GM12874 (cell line): ENCODE measurements at regions not wholly inside any gene's neighbourhood (a gene's known extent, or its start where the extent isn't known, plus 50 kb on each side); places are given as distances from the start of the nearest gene placed in this dataset.

Experiments
- TF ChIP-seq, protein P1 (sequence below): IDR thresholded peaks from 2 replicates; pipeline ENCODE4 v1.5.1; 2011; ENCODE audit warnings: low read depth, mild to moderate bottlenecking, control low read depth, low read length, moderate library complexity; ENCODE audit not compliant: insufficient read depth

DNA sequence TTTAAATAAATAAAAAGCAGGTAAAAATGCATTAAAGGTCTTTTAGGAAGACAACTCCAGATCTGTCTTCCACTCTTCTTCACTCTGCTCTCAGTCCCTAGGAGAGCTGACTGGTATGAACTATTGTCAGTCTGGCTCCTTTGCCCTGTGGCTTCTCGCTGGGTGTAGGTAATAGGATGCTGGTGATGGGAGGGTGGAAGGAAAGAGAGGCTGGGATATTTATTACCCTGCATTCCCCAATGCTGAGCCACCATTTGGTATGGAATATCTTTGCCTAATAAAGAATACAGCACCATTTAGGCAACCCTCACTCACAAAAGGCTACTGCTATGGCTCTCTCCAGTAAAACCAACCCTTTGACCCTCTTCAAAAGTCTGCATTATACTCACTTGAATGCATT is 326.9 kb downstream of the CNTN3 start:
- TF ChIP-seq, protein P1, sequence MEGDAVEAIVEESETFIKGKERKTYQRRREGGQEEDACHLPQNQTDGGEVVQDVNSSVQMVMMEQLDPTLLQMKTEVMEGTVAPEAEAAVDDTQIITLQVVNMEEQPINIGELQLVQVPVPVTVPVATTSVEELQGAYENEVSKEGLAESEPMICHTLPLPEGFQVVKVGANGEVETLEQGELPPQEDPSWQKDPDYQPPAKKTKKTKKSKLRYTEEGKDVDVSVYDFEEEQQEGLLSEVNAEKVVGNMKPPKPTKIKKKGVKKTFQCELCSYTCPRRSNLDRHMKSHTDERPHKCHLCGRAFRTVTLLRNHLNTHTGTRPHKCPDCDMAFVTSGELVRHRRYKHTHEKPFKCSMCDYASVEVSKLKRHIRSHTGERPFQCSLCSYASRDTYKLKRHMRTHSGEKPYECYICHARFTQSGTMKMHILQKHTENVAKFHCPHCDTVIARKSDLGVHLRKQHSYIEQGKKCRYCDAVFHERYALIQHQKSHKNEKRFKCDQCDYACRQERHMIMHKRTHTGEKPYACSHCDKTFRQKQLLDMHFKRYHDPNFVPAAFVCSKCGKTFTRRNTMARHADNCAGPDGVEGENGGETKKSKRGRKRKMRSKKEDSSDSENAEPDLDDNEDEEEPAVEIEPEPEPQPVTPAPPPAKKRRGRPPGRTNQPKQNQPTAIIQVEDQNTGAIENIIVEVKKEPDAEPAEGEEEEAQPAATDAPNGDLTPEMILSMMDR = no peak

DNA sequence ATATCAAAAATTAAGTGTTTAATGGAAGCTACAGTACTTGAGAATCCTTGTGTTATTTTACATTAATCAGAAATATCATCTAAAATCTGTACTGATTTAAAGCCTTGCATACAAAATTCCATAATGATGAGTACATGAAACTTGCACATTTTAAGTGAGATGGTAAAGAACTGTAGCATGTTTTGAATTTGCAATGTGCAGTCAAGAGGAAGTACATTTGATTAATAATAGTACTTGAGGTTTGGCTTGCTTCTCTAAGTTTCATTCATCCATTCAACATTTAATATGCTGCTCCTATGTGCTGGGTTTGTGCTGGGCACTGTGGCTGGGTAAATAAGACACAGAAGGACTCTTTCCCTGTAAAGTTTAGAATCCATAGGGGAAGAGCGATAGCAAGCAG is 332.3 kb downstream of the CNTN3 start:
- TF ChIP-seq, protein P1 = no peak

DNA sequence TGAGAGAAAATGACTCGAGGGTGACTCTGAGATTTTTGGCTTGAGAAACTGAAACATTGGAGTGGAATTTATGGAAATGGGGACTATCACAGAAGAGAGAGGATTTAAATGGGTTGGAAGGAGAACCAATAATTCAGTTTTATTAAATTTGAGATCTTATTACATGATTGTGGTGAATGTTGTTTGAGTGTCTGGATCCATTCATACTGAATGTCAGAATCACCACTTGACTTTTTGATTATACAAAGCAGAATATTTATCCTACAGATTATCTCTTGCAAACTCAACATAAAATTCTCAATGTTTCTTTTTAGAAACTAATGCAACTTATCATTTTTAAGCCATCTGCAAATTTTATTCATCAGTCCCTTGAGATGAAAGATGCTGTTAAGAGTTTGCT is 332.8 kb downstream of the CNTN3 start:
- TF ChIP-seq, protein P1 = no peak

DNA sequence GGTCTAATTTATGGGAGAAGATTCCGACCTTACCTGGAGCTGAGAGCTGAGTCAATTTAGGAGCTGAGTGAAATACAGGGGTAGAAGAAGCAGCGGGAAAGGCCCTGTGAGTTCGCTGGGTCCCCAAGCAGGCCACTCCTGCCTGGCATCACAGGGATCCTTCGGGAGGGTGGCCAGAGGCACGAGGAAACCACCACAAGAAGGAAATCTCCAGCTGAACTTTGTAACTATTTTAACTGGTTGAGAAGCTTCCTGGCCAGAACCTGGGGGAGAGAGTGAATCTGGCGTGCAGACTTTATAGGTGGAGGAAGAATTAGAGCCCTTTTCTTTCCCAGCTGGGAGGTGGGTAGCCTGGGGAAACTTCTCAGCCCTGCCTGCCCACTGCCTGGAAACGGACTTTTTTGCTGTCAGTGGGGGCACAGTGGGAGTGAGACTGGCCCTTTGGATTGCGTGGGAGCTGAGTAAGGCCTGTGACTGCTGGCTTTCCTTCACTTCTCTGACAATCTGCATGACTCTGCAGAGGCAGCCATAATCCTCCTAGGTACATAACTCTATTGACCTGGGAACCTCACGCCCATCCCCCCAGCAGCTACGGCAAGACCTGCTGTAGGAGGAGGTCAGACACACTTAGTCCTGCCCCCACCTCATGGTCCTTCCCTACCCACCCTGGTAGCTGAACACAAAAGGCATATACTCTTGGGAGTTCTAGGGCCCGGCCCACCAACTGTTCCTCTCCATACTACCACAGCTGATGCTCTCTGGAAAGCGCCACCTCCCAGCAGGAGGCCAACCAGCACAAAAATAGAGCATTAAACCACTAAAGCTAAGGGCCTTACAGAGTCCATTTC is 340.7 kb downstream of the CNTN3 start:
- TF ChIP-seq, protein P1 = no peak

DNA sequence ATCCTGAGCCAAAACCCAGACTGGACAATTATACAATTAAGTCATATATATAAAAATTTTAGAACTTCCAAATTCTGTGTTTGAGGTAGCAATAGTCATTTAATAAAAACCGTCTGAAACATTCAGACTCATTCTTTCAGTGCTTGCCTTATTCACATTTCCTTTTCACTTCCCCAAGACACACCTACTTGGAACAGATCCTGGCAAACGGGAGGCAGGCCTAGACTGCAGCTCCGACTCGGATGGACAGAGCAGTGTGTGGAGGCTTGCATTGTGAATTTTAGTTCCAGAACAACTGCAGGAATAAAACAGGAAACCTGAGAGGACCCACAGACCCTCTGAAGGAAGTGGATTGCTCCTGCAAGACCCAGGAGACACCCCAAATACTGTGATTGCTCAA is 341.4 kb downstream of the CNTN3 start:
- TF ChIP-seq, protein P1 = no peak

DNA sequence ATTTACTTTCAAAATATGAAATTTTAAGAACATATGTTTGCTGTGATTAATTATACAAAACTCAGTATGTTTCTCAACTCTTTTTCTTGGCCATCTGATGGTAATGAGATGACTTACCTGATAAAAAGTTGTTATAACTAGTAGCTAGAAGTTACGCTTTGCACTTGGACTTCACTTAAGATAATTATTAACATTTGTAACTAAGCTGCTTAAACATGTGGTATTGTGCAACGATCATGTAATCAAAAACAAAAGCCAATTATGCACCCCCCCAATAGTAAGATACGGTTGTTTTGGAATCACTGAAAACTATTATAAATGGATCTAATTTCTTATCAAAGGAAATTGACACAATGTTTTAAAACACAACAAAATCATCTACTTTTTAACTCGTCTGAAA is 342.9 kb downstream of the CNTN3 start:
- TF ChIP-seq, protein P1 = no peak

DNA sequence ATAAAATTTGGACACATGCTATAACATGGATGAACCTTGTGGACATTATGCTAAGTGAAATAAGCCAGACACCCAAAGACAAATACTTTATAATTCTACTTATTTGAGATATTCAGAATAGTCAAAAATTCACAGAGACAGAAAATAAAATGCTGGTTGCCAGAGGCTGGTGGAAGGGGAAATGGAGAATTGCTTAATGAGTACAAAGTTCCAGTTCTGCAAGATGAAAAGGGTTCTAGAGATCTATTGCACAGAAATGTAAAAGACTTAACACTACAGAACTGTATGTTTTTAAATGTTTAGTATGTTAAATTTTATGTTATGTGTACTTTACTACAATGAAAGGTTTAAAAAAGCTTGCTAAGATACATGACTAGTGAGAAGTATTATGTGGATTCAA is 344.8 kb downstream of the CNTN3 start:
- TF ChIP-seq, protein P1 = no peak
